COLO668 (cell line): ENCODE measurements at regions not wholly inside any gene's neighbourhood (a gene's known extent, or its start where the extent isn't known, plus 50 kb on each side); places are given as distances from the start of the nearest gene placed in this dataset.

Experiments used
- DNase-seq: peaks from one replicate; lab custom pipeline; 2025; ENCODE audit not compliant: unreplicated experiment; lab: John Stamatoyannopoulos, UW

GRCh38 chr4:126784966-126785580 lies 847.7 kb upstream of the INTU start:
- DNase-seq = no peak

GRCh38 chr4:126790633-126791032 lies 842.1 kb upstream of the INTU start:
- DNase-seq = no peak

- DNase-seq = no peak
Measured at GRCh38 chr4:126794363-126794762, 838.4 kb upstream of the INTU start.

GRCh38 chr4:126798214-126798613 lies 834.5 kb upstream of the INTU start:
- DNase-seq = no peak

- no peak for DNase-seq
Measured at GRCh38 chr4:126799416-126799815, 833.3 kb upstream of the INTU start.

- DNase-seq = no peak
Measured at GRCh38 chr4:126799971-126800574, 832.7 kb upstream of the INTU start.

GRCh38 chr4:126800575-126801141 lies 832.1 kb upstream of the INTU start:
- DNase-seq = no peak

- DNase-seq = no peak
Measured at GRCh38 chr4:126807132-126807531, 825.6 kb upstream of the INTU start.

GRCh38 chr4:126812076-126812475 lies 820.7 kb upstream of the INTU start:
- no peak for DNase-seq

GRCh38 chr4:126820631-126821030 lies 812.1 kb upstream of the INTU start:
- DNase-seq = no peak

GRCh38 chr4:126821152-126821551 lies 811.6 kb upstream of the INTU start:
- DNase-seq = no peak

GRCh38 chr4:126825083-126825482 lies 807.7 kb upstream of the INTU start:
- DNase-seq = no peak

- no peak for DNase-seq
Measured at GRCh38 chr4:126827669-126828068, 805.1 kb upstream of the INTU start.

GRCh38 chr4:126834854-126835253 lies 797.9 kb upstream of the INTU start:
- no peak for DNase-seq

GRCh38 chr4:126838941-126839679 lies 793.6 kb upstream of the INTU start:
- DNase-seq = no peak

- no peak for DNase-seq
Measured at GRCh38 chr4:126843492-126844067, 789.2 kb upstream of the INTU start.

GRCh38 chr4:126850286-126850685 lies 782.5 kb upstream of the INTU start:
- no peak for DNase-seq

- DNase-seq = no peak
Measured at GRCh38 chr4:126851391-126851790, 781.4 kb upstream of the INTU start.

- DNase-seq = no peak
Measured at GRCh38 chr4:126853715-126854114, 779.0 kb upstream of the INTU start.

GRCh38 chr4:126856906-126857305 lies 775.9 kb upstream of the INTU start:
- no peak for DNase-seq

GRCh38 chr4:126859314-126859713 lies 773.4 kb upstream of the INTU start:
- no peak for DNase-seq

- DNase-seq = no peak
Measured at GRCh38 chr4:126859872-126860271, 772.9 kb upstream of the INTU start.
